Neural progenitor cell (in vitro differentiated cells): ENCODE measurements at regions not wholly inside any gene's neighbourhood (a gene's known extent, or its start where the extent isn't known, plus 50 kb on each side); places are given as distances from the start of the nearest gene placed in this dataset.

Source experiments
- CTCF ChIP-seq: fragments of 200-600 bp; sonication (generic); IDR thresholded peaks from 2 replicates; pipeline ENCODE4 v1.5.1; 2017; ENCODE audit warnings: antibody characterized with exemption, mild to moderate bottlenecking
- EZH2 ChIP-seq: fragments of 200-600 bp; sonication (generic); IDR thresholded peaks from 2 replicates; pipeline ENCODE4 v1.6.1; 2017; ENCODE audit warnings: antibody characterized with exemption, mild to moderate bottlenecking, moderate library complexity
- EZH2phosphoT487 ChIP-seq: fragments of 200-600 bp; sonication (generic); IDR thresholded peaks from 2 replicates; pipeline ENCODE4 v1.6.1; 2017; ENCODE audit warnings: antibody characterized with exemption

- no peak for TF ChIP-seq EZH2
- no peak for TF ChIP-seq EZH2phosphoT487
- TF ChIP-seq CTCF: no peak
Measured at GRCh38 chr6:56742122-56742791, 99.6 kb upstream of the DST start.
